ENCODE measurements at regions not wholly inside any gene's neighbourhood (a gene's known extent, or its start where the extent isn't known, plus 50 kb on each side); places are given as distances from the start of the nearest gene placed in this dataset.

- no peak overlapping the region for H3K27ac ChIP-seq (ENCODE audit: low read depth, low read length, poor library complexity, severe bottlenecking)
- no peaks in the 10 kb centered on the region for H3K36me3 ChIP-seq (ENCODE audit: insufficient read depth, low read length, poor library complexity, severe bottlenecking)
- DNase-seq (ENCODE audit: low spot score), result no peak
- H3K4me3 ChIP-seq (ENCODE audit: low read depth, low read length, poor library complexity, severe bottlenecking), result no peak overlapping the region
- intact Hi-C loops (cut with micrococcal nuclease; ENCODE audit: unreplicated experiment), result no loop called here
- no peak for TF ChIP-seq EZH2 (IDR thresholded peaks at IDR 0.05; ENCODE audit: borderline replicate concordance, low read depth, low read length, poor library complexity, severe bottlenecking)
- TF ChIP-seq, protein P1, sequence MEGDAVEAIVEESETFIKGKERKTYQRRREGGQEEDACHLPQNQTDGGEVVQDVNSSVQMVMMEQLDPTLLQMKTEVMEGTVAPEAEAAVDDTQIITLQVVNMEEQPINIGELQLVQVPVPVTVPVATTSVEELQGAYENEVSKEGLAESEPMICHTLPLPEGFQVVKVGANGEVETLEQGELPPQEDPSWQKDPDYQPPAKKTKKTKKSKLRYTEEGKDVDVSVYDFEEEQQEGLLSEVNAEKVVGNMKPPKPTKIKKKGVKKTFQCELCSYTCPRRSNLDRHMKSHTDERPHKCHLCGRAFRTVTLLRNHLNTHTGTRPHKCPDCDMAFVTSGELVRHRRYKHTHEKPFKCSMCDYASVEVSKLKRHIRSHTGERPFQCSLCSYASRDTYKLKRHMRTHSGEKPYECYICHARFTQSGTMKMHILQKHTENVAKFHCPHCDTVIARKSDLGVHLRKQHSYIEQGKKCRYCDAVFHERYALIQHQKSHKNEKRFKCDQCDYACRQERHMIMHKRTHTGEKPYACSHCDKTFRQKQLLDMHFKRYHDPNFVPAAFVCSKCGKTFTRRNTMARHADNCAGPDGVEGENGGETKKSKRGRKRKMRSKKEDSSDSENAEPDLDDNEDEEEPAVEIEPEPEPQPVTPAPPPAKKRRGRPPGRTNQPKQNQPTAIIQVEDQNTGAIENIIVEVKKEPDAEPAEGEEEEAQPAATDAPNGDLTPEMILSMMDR (conservative IDR thresholded peaks at IDR 0.05; ENCODE audit: low read depth, low read length), result no peak
- no peaks in the 10 kb centered on the region for H3K27me3 ChIP-seq (replicated peaks; ENCODE audit: insufficient read depth, low read depth, low read length, poor library complexity)
- H3K4me1 ChIP-seq (ENCODE audit: insufficient read depth, low read length, poor library complexity, severe bottlenecking), result no peaks in the 10 kb centered on the region
- ChIA-PET POLR2A (ENCODE audit: low non-redundant PET) (no interaction called here), CTCF (no interaction called here)
- BruUV-seq (replicated peaks), result no TSS peak
- no peaks in the 10 kb centered on the region for H3K9me3 ChIP-seq (ENCODE audit: low read depth, low read length, poor library complexity, severe bottlenecking)
Measured at GRCh38 chr4:13285336-13285735, 198.8 kb downstream of the RAB28 start.

GRCh38 chr4:13284932-13285331 is 199.2 kb downstream of the RAB28 start:
- CTCF ChIA-PET, result no interaction called here
- no peak for DNase-seq (ENCODE audit: low spot score)
- Histone ChIP-seq H3K27me3 (replicated peaks; ENCODE audit: insufficient read depth, low read depth, low read length, poor library complexity) (no peaks in the 10 kb centered on the region), H3K9me3 (ENCODE audit: low read depth, low read length, poor library complexity, severe bottlenecking) (no peaks in the 10 kb centered on the region), H3K4me1 (ENCODE audit: insufficient read depth, low read length, poor library complexity, severe bottlenecking) (no peaks in the 10 kb centered on the region), H3K36me3 (ENCODE audit: insufficient read depth, low read length, poor library complexity, severe bottlenecking) (no peaks in the 10 kb centered on the region), H3K4me3 (ENCODE audit: low read depth, low read length, poor library complexity, severe bottlenecking) (no peak overlapping the region), H3K27ac (ENCODE audit: low read depth, low read length, poor library complexity, severe bottlenecking) (no peak overlapping the region)
- intact Hi-C loops (cut with micrococcal nuclease; ENCODE audit: unreplicated experiment), result no loop called here
- TF ChIP-seq EZH2 (IDR thresholded peaks at IDR 0.05; ENCODE audit: borderline replicate concordance, low read depth, low read length, poor library complexity, severe bottlenecking), result no peak
- TF ChIP-seq, protein P1 (conservative IDR thresholded peaks at IDR 0.05; ENCODE audit: low read depth, low read length), result no peak
- no TSS peak for BruUV-seq (replicated peaks)
- POLR2A ChIA-PET (ENCODE audit: low non-redundant PET), result no interaction called here

DNA sequence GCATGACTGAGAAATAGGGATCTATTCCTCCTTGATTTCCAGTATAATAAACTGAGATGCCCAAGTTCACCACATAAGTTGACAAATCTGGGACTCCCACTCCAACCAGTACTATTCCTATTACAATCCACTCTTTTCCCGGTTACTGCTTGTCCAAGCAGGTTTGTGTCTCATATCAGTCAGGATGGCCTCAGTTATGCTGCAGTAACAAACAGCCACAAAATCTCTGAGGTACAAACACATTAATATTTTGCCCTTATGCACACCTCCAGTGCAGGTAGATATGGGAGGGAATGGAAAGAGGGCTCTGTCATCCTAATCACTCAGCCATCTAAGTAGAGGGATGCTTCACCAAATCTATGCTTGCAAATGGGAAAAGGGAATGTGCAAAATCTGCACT is 207.8 kb downstream of the RAB28 start:
- Histone ChIP-seq H3K27ac (ENCODE audit: low read depth, low read length, poor library complexity, severe bottlenecking) (no peak overlapping the region), H3K4me3 (ENCODE audit: low read depth, low read length, poor library complexity, severe bottlenecking) (no peak overlapping the region), H3K4me1 (ENCODE audit: insufficient read depth, low read length, poor library complexity, severe bottlenecking) (no peaks in the 10 kb centered on the region), H3K9me3 (ENCODE audit: low read depth, low read length, poor library complexity, severe bottlenecking) (peaks cover 12% of the 10 kb centered on the region), H3K27me3 (replicated peaks; ENCODE audit: insufficient read depth, low read depth, low read length, poor library complexity) (no peaks in the 10 kb centered on the region), H3K36me3 (ENCODE audit: insufficient read depth, low read length, poor library complexity, severe bottlenecking) (no peaks in the 10 kb centered on the region)
- POLR2A ChIA-PET (ENCODE audit: low non-redundant PET), result no interaction called here
- CTCF ChIA-PET, result no interaction called here
- no peak for TF ChIP-seq EZH2 (IDR thresholded peaks at IDR 0.05; ENCODE audit: borderline replicate concordance, low read depth, low read length, poor library complexity, severe bottlenecking)
- TF ChIP-seq, protein P1 (conservative IDR thresholded peaks at IDR 0.05; ENCODE audit: low read depth, low read length), result no peak
- no TSS peak for BruUV-seq (replicated peaks)
- DNase-seq (ENCODE audit: low spot score), result no peak
- intact Hi-C loops (cut with micrococcal nuclease; ENCODE audit: unreplicated experiment), result no loop called here

All from A673 (cell line).